K562 (cell line): ENCODE measurements at regions not wholly inside any gene's neighbourhood (a gene's known extent, or its start where the extent isn't known, plus 50 kb on each side); places are given as distances from the start of the nearest gene placed in this dataset.

ENCODE experiments used
- DNMT1 ChIP-seq: fragments of 450-650 bp; IDR thresholded peaks from 2 replicates; pipeline ENCODE4 v1.6.1; 2016; ENCODE audit warnings: antibody characterized with exemption, mild to moderate bottlenecking
- EZH2 ChIP-seq: IDR thresholded peaks from 2 replicates; pipeline ENCODE4 v1.6.1; 2012; ENCODE audit warnings: low read depth, mild to moderate bottlenecking, inconsistent platforms, low read length, borderline replicate concordance
- HDAC2 ChIP-seq: fragments of 450-650 bp; IDR thresholded peaks from 2 replicates; pipeline ENCODE4 v1.6.1; 2016; ENCODE audit warnings: mild to moderate bottlenecking
- LEF1 ChIP-seq: fragments of 450-650 bp; IDR thresholded peaks from 2 replicates; pipeline ENCODE4 v1.6.1; 2016; ENCODE audit warnings: mild to moderate bottlenecking
- NCOR1 ChIP-seq: fragments of 450-650 bp; IDR thresholded peaks from 2 replicates; pipeline ENCODE4 v1.6.1; 2016; ENCODE audit warnings: mild to moderate bottlenecking, moderate library complexity

DNA sequence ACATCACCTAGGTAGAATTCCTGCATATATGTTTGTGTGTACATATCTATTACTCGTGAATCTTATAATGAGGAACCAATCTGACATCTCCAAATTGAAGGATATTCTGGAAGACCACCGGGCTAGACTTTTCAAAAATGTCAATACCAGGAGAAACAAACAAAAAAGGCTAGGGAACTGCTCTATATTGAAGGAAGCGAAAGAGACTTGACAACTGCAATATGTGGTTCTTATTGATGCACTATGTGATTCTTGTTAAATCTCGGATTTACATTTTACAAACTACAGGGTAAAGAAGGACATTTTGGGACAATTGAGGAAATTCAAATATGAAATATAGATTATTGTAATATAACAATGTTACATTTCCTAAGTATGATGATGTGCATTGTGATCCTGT is 137.5 kb upstream of the CCDC54 start:
- TF ChIP-seq EZH2: no peak
- TF ChIP-seq LEF1: no peak
- TF ChIP-seq HDAC2: no peak
- TF ChIP-seq DNMT1: no peak
- TF ChIP-seq NCOR1: no peak
